Suppressor macrophage treated with lipopolysaccharide for 1 hour (primary cell): ENCODE measurements at regions not wholly inside any gene's neighbourhood (a gene's known extent, or its start where the extent isn't known, plus 50 kb on each side); places are given as distances from the start of the nearest gene placed in this dataset.
A peak's percentile ranks its signal among the peaks of the same experiment; 100 is the strongest.

Experiments used
- DNase-seq, 3 donors: peaks; one replicate each; pipeline ENCODE4 v3.0.0-alpha.2; 2020 to 2022

GRCh38 chr10:88174391-88174790 is 311.0 kb downstream of the PTEN start:
- no peak for DNase-seq

- no peak for DNase-seq
These were observed 315.3 kb downstream of the PTEN start for GRCh38 chr10:88178758-88179157.

GRCh38 chr10:88179831-88180230 is 316.4 kb downstream of the PTEN start:
- no peak for DNase-seq

GRCh38 chr10:88181902-88182600 is 318.6 kb downstream of the PTEN start:
- DNase-seq, result no peak

GRCh38 chr10:88182601-88182930 is 319.1 kb downstream of the PTEN start:
- DNase-seq, result no peak

- DNase-seq, result no peak
These were observed 321.3 kb downstream of the PTEN start for GRCh38 chr10:88184543-88185297.

GRCh38 chr10:88185830-88186229 is 322.4 kb downstream of the PTEN start:
- no peak for DNase-seq

- no peak for DNase-seq
These were observed 322.9 kb downstream of the PTEN start for GRCh38 chr10:88186335-88186734.

GRCh38 chr10:88187472-88187871 is 324.0 kb downstream of the PTEN start:
- DNase-seq, result peak; percentile 20 to 56 (median 32)

- DNase-seq, result no peak
These were observed 326.7 kb downstream of the PTEN start for GRCh38 chr10:88190123-88190522.

- DNase-seq, result no peak
These were observed 327.3 kb downstream of the PTEN start for GRCh38 chr10:88190540-88191235.

- DNase-seq, result no peak
These were observed 329.6 kb downstream of the PTEN start for GRCh38 chr10:88193018-88193417.

GRCh38 chr10:88194041-88194887 is 330.8 kb downstream of the PTEN start:
- no peak for DNase-seq

- no peak for DNase-seq
These were observed 331.5 kb downstream of the PTEN start for GRCh38 chr10:88194961-88195367.

GRCh38 chr10:88195841-88196240 is 332.4 kb downstream of the PTEN start:
- DNase-seq, result no peak

GRCh38 chr10:88196291-88196690 is 332.9 kb downstream of the PTEN start:
- no peak for DNase-seq

GRCh38 chr10:88198023-88198422 is 334.6 kb downstream of the PTEN start:
- DNase-seq, result no peak

GRCh38 chr10:88200312-88201032 is 337.0 kb downstream of the PTEN start:
- no peak for DNase-seq

- DNase-seq, result no peak
These were observed 342.5 kb downstream of the PTEN start for GRCh38 chr10:88205842-88206446.

GRCh38 chr10:88207121-88207546 is 343.7 kb downstream of the PTEN start:
- no peak for DNase-seq

GRCh38 chr10:88209231-88209630 is 345.8 kb downstream of the PTEN start:
- DNase-seq, result no peak
